Spleen (tissue), 11 donors: ENCODE measurements at regions not wholly inside any gene's neighbourhood (a gene's known extent, or its start where the extent isn't known, plus 50 kb on each side); places are given as distances from the start of the nearest gene placed in this dataset.

Experiments
- DNase-seq: peaks from one replicate; pipeline ENCODE4 v3.0.0-alpha.2; 2020
- H3K27ac ChIP-seq, 8 donors: fragments of 200-600 bp; sonication (generic) in 7 of 8; 1 replicate in 4 of 8; 2 replicates in 4 of 8; pipeline versions ENCODE4 v1.5.0 to v1.8.0; 2016 to 2021; ENCODE audit warnings: inconsistent platforms in 4 of 8, mild to moderate bottlenecking in 4 of 8, moderate library complexity in 1 of 8
- H3K27me3 ChIP-seq, 7 donors: fragments of 200-600 bp; sonication (generic) in 6 of 7; replicated peaks in 1 of 7; 1 replicate in 4 of 7; 2 replicates in 3 of 7; pipeline versions ENCODE4 v1.5.0 to v1.8.0; 2016 to 2021; ENCODE audit warnings: inconsistent platforms in 3 of 7, mild to moderate bottlenecking in 1 of 7
- H3K36me3 ChIP-seq, 6 donors: fragments of 200-600 bp; sonication (generic) in 5 of 6; 1 replicate in 4 of 6; 2 replicates in 2 of 6; pipeline versions ENCODE4 v1.5.0 to v1.8.0; 2016 to 2021; ENCODE audit warnings: inconsistent platforms in 2 of 6
- H3K4me1 ChIP-seq, 6 donors: fragments of 200-600 bp; sonication (generic) in 5 of 6; 1 replicate in 3 of 6; 2 replicates in 3 of 6; pipeline versions ENCODE4 v1.5.0 to v1.8.0; 2016 to 2021; ENCODE audit warnings: inconsistent platforms in 3 of 6
- H3K4me3 ChIP-seq, 8 donors: fragments of 200-600 bp; sonication (generic) in 7 of 8; 1 replicate in 4 of 8; 2 replicates in 4 of 8; pipeline versions ENCODE4 v1.5.0 to v1.8.0; 2016 to 2021; ENCODE audit warnings: inconsistent platforms in 4 of 8, mild to moderate bottlenecking in 4 of 8, moderate library complexity in 2 of 8
- H3K9me3 ChIP-seq, 8 donors: fragments of 200-600 bp; sonication (generic) in 7 of 8; 1 replicate in 4 of 8; 2 replicates in 4 of 8; pipeline versions ENCODE4 v1.5.0 to v1.8.0; 2016 to 2021; ENCODE audit warnings: inconsistent platforms in 4 of 8
- POLR2A ChIP-seq, 3 donors: fragments of 450-650 bp; IDR thresholded peaks; one replicate each; pipeline ENCODE4 v1.5.1; 2017; ENCODE audit warnings: antibody characterized with exemption in 3 of 3, mild to moderate bottlenecking in 1 of 3
- POLR2AphosphoS5 ChIP-seq, 3 donors: sonication (generic); formaldehyde crosslinking; IDR thresholded peaks; one replicate each; pipeline ENCODE4 v1.5.1; 2017; ENCODE audit warnings: antibody characterized with exemption in 3 of 3
- WGBS, 5 donors: extraction: QIAGEN DNeasy Blood & Tissue Kit in 3 of 5; methylation state at CpG; one replicate each; pipeline versions ENCODE4 v1.1.5 to v1.1.7; 2013 to 2018; 5-methylcytosine and 5-hydroxymethylcytosine counted together
- intact Hi-C: fragments of 100-400 bp; cut with DNase I; formaldehyde crosslinking; loops from one replicate; pipeline ENCODE4 v1.15.0; 2023; ENCODE audit warnings: low total_unique reads
- TF ChIP-seq, protein P1 (sequence below), 11 experiments: fragments of 200-600 bp in 7 of 11; fragments of 450-650 bp in 4 of 11; sonication (generic) in 4 of 11; IDR thresholded peaks in 8 of 11; conservative IDR thresholded peaks in 3 of 11; 1 replicate in 7 of 11; 2 replicates in 4 of 11; pipeline versions ENCODE4 v1.4.0 to v1.8.0; 2016 to 2021; ENCODE audit warnings: antibody characterized with exemption in 11 of 11, inconsistent platforms in 4 of 11, mild to moderate bottlenecking in 1 of 11
- donor health status: healthy with polysubstance abuse.
- donor health status: DM: no; HTN: no; CAD: no; lungs with moderate emphysema.
- donor health status: DM: no; HTN: no; CAD: no.
- donor health status: Bipolar disorder and iron deficiency.
- donor health status: healthy.
- donor health status: DM: no; HTN: no; CAD: no.
- donor health status: DM: yes; HTN: yes; CAD: no.

DNA sequence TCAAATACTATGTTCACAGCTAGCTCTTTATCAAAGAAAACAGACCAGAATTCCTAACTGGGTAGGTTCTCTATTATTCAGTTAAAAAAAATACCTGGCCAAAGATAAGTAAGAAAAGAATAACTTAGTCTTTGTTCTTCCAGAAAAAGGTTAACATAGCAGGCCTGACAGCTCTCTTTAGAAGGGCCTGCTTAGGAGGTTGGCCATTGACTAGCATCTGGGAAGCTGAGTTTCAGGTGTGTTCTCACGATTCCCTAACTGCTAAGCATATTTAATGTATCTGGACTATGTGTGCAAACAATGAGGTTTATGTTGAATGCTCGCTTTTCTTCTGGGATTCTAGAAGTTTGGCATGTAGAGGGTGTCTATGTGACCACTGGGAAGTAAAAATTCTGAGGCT is 618.9 kb downstream of the HACE1 start:
- no peaks in the 10 kb centered on the region for H3K4me1 ChIP-seq
- no peaks in the 10 kb centered on the region for H3K27me3 ChIP-seq
- H3K36me3 ChIP-seq, result no peaks in the 10 kb centered on the region
- 66 to 86% (median 76%) methylated on average over 2 of the region's 2 CpGs for WGBS, 5 donors
- DNase-seq, result no peak
- H3K27ac ChIP-seq, result no peak overlapping the region
- no peak overlapping the region for H3K4me3 ChIP-seq
- intact Hi-C loops, result no loop called here
- H3K9me3 ChIP-seq, result peaks cover 0 to 5% (median 0%) of the 10 kb centered on the region in 8 donors
- TF ChIP-seq, protein P1, sequence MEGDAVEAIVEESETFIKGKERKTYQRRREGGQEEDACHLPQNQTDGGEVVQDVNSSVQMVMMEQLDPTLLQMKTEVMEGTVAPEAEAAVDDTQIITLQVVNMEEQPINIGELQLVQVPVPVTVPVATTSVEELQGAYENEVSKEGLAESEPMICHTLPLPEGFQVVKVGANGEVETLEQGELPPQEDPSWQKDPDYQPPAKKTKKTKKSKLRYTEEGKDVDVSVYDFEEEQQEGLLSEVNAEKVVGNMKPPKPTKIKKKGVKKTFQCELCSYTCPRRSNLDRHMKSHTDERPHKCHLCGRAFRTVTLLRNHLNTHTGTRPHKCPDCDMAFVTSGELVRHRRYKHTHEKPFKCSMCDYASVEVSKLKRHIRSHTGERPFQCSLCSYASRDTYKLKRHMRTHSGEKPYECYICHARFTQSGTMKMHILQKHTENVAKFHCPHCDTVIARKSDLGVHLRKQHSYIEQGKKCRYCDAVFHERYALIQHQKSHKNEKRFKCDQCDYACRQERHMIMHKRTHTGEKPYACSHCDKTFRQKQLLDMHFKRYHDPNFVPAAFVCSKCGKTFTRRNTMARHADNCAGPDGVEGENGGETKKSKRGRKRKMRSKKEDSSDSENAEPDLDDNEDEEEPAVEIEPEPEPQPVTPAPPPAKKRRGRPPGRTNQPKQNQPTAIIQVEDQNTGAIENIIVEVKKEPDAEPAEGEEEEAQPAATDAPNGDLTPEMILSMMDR (IDR thresholded peaks at IDR 0.05 in 8 of 11, conservative IDR thresholded peaks at IDR 0.05 in 3 of 11), result no peak
- TF ChIP-seq POLR2A (IDR thresholded peaks at IDR 0.05), result no peak
- TF ChIP-seq POLR2AphosphoS5 (IDR thresholded peaks at IDR 0.05), result no peak

DNA sequence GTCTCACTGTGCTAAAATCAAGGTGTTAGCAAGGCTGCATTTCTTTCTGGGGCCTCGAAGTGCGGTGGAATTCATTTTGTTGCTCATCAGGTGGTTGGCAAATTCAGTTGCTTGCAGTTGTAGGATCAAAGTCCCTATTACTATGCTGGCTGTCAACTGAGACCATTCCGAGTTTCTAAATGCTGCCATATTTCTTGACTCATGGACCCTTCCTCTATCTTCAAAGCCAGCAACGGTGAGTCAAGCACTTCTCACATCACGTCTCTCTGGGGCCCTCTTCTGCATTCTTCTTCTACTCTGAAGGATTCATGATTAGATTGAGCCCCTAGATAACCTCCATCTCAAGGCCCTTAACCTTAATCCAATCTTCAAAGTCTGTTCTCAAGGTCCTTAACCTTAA is 619.7 kb downstream of the HACE1 start:
- intact Hi-C loops, result no loop called here
- 72 to 88% (median 81%) methylated on average over 5 of the region's 5 CpGs for WGBS, 5 donors
- Histone ChIP-seq H3K4me3 (no peak overlapping the region), H3K4me1 (no peaks in the 10 kb centered on the region), H3K27me3 (no peaks in the 10 kb centered on the region), H3K27ac (no peak overlapping the region), H3K9me3 (peaks cover 0 to 5% (median 0%) of the 10 kb centered on the region in 8 donors), H3K36me3 (no peaks in the 10 kb centered on the region)
- DNase-seq, result no peak
- TF ChIP-seq, protein P1 (IDR thresholded peaks at IDR 0.05 in 8 of 11, conservative IDR thresholded peaks at IDR 0.05 in 3 of 11), result no peak
- no peak for TF ChIP-seq POLR2A (IDR thresholded peaks at IDR 0.05)
- TF ChIP-seq POLR2AphosphoS5 (IDR thresholded peaks at IDR 0.05), result no peak

- TF ChIP-seq POLR2A (IDR thresholded peaks at IDR 0.05) (no peak), POLR2AphosphoS5 (IDR thresholded peaks at IDR 0.05) (no peak)
- TF ChIP-seq, protein P1 (IDR thresholded peaks at IDR 0.05 in 8 of 11, conservative IDR thresholded peaks at IDR 0.05 in 3 of 11), result no peak
- H3K27ac ChIP-seq, result peak overlapping the region in 2 of 8 donors; percentile 50 to 56
- H3K4me1 ChIP-seq, result peaks cover 0 to 6% (median 0%) of the 10 kb centered on the region in 6 donors
- no peak for DNase-seq
- no peaks in the 10 kb centered on the region for H3K27me3 ChIP-seq
- no peak overlapping the region for H3K4me3 ChIP-seq
- intact Hi-C loops, result no loop called here
- WGBS, 5 donors, result 83 to 92% (median 85%) methylated on average over 3 of the region's 3 CpGs
- H3K36me3 ChIP-seq, result no peaks in the 10 kb centered on the region
- no peaks in the 10 kb centered on the region for H3K9me3 ChIP-seq
Measured at GRCh38 chr6:104229057-104229456, 630.7 kb downstream of the HACE1 start.

DNA sequence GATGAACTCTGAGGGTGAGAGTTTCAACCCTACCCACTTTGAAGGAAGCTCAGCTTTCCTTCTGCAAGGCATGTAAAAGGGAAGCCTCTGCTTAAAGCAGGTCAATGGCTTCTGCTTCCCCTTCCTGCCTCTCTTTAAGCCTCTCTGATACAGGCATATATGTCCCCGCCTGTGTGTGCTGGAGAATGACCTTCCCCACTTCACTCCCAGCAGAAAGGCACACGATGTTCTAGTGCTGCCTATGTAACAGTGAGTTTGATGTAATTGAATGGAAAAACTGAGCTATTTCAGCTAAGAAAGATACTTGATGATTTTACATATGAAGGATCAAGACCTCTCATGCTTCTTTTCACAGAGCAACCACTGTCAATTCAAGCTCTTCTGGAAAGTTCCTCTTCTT is 632.2 kb downstream of the HACE1 start:
- TF ChIP-seq POLR2AphosphoS5 (IDR thresholded peaks at IDR 0.05) (peak in 1 of 3 donors; percentile 66), POLR2A (IDR thresholded peaks at IDR 0.05) (no peak)
- TF ChIP-seq, protein P1 (IDR thresholded peaks at IDR 0.05 in 8 of 11, conservative IDR thresholded peaks at IDR 0.05 in 3 of 11), result no peak

More for the DNA sequence above, 632.2 kb downstream of the HACE1 start:
- no peak overlapping the region for H3K4me3 ChIP-seq
- WGBS, 5 donors, result 14 to 27% (median 21%) methylated on average over 2 of the region's 2 CpGs
- no peaks in the 10 kb centered on the region for H3K9me3 ChIP-seq
- no peak for DNase-seq
- no peaks in the 10 kb centered on the region for H3K27me3 ChIP-seq
- peaks cover 0 to 6% (median 0%) of the 10 kb centered on the region in 6 donors for H3K4me1 ChIP-seq
- H3K27ac ChIP-seq, result peak overlapping the region in 5 of 8 donors; percentile 19 to 57 (median 42)
- intact Hi-C loops, result no loop called here
- H3K36me3 ChIP-seq, result no peaks in the 10 kb centered on the region
